HepG2 (cell line): ENCODE measurements at regions not wholly inside any gene's neighbourhood (a gene's known extent, or its start where the extent isn't known, plus 50 kb on each side); places are given as distances from the start of the nearest gene placed in this dataset.
"Not testable (repeated sequence)": the region's sequence is repeated elsewhere in the genome, so short reads cannot be mapped to it uniquely, and the experiment has no call there.

Experiments used
- ATAC-seq: fragments of 200-7000 bp; cut with Tn5 transposase; 3 replicates; pipeline ENCODE4 v1.9.1; 2020; ENCODE audit warnings: mild to moderate bottlenecking, moderate library complexity
- BruUV-seq: library from RNA; stranded (reverse); fragments of 400-500 nt; replicated peaks from 2 replicates; lab custom pipeline; 2021; lab: Mats Ljungman, UMichigan
- CTCF ChIA-PET: fragments of 300-600 bp; formaldehyde crosslinking; extraction: SDS; loops from one replicate; lab custom pipeline; 2021; ENCODE audit warnings: low total read pairs, inconsistent platforms, low intra/inter-chr PET ratio; lab: Yijun Ruan, JAX
- POLR2A ChIA-PET: fragments of 350-600 bp; sonication (Branson Sonifier 250); formaldehyde crosslinking; loops from one replicate; lab custom pipeline; 2020; ENCODE audit warnings: antibody characterized with exemption, inconsistent platforms; lab: Yijun Ruan, JAX
- DNase-seq: peaks from one replicate; pipeline ENCODE4 v3.0.0-alpha.2; 2015; ENCODE audit warnings: low spot score
- FAIRE-seq: peaks from 3 replicates; lab custom pipeline; 2011; peaks lifted over from hg19 to GRCh38; lab: Jason Lieb, UNC
- H2AFZ ChIP-seq: one replicate; pipeline ENCODE4 v1.6.1; 2011; ENCODE audit warnings: low read length, inconsistent platforms
- H3K27ac ChIP-seq: fragments of 300-600 bp; 3 replicates; pipeline ENCODE4 v1.8.0; 2011; ENCODE audit warnings: mixed run types, mild to moderate bottlenecking, mixed read lengths, low read length, inconsistent platforms; ENCODE audit not compliant: insufficient read depth; ENCODE audit errors: extremely low read length
- H3K27me3 ChIP-seq, 2 experiments: fragments of 200-600 bp in 1 of 2; 2 replicates in 1 of 2; 3 replicates in 1 of 2; pipeline versions ENCODE4 v1.6.0 to v1.8.0; 2011; ENCODE audit warnings: low read length in 2 of 2, mild to moderate bottlenecking in 2 of 2, moderate library complexity in 2 of 2, inconsistent platforms in 1 of 2; ENCODE audit not compliant: insufficient read depth in 2 of 2, control insufficient read depth in 1 of 2
- H3K36me3 ChIP-seq, 2 experiments: fragments of 200-600 bp in 1 of 2; replicated peaks in 1 of 2; 2 replicates in 1 of 2; 3 replicates in 1 of 2; pipeline versions ENCODE4 v1.5.1 to v1.8.0; 2011; ENCODE audit warnings: low read length in 2 of 2, inconsistent platforms in 1 of 2; ENCODE audit not compliant: insufficient read depth in 2 of 2, control insufficient read depth in 1 of 2
- H3K4me1 ChIP-seq: 2 replicates; pipeline ENCODE4 v1.5.1; 2012; ENCODE audit warnings: low read length, inconsistent platforms; ENCODE audit not compliant: insufficient read depth
- H3K4me2 ChIP-seq: 2 replicates; pipeline ENCODE4 v1.6.0; 2011; ENCODE audit warnings: low read depth, low read length, inconsistent platforms
- H3K4me3 ChIP-seq, 3 experiments: fragments of 200-600 bp in 1 of 3; sonication (generic), shearing (Covaris generic) in 1 of 3; replicated peaks in 1 of 3; 2 replicates each; pipeline ENCODE4 v1.5.1; 2011 to 2016; ENCODE audit warnings: low read length in 3 of 3, inconsistent platforms in 2 of 3, low read depth in 2 of 3, mild to moderate bottlenecking in 2 of 3, control low read depth in 1 of 3, mixed read lengths in 1 of 3; ENCODE audit not compliant: insufficient read depth in 1 of 3
- H3K79me2 ChIP-seq: one replicate; pipeline ENCODE4 v1.6.1; 2011; ENCODE audit warnings: low read length, inconsistent platforms; ENCODE audit not compliant: insufficient read depth
- H3K9ac ChIP-seq: 2 replicates; pipeline ENCODE4 v1.6.0; 2011; ENCODE audit warnings: mild to moderate bottlenecking, low read depth, low read length, inconsistent platforms; ENCODE audit not compliant: insufficient read depth
- H3K9me3 ChIP-seq: 2 replicates; pipeline ENCODE4 v1.5.1; 2012; ENCODE audit warnings: mild to moderate bottlenecking, low read length
- H4K20me1 ChIP-seq: 2 replicates; pipeline ENCODE4 v1.6.0; 2011; ENCODE audit warnings: inconsistent platforms, mild to moderate bottlenecking, low read length, moderate library complexity; ENCODE audit not compliant: insufficient read depth
- ADNP ChIP-seq: sonication (generic); formaldehyde crosslinking; IDR thresholded peaks from 2 replicates; pipeline ENCODE4 v1.4.0; 2020; ENCODE audit warnings: missing genetic modification reagents
- ARNTL ChIP-seq: sonication (generic); formaldehyde crosslinking; IDR thresholded peaks from 2 replicates; pipeline ENCODE4 v1.4.0; 2020; ENCODE audit warnings: mild to moderate bottlenecking, missing genetic modification reagents
- CEBPB ChIP-seq: IDR thresholded peaks from 2 replicates; pipeline ENCODE4 v1.6.1; 2011; ENCODE audit warnings: low read depth, low read length, improper control_type of control experiment, borderline replicate concordance
- ETV6 ChIP-seq: sonication (generic); formaldehyde crosslinking; conservative IDR thresholded peaks from 2 replicates; pipeline ENCODE4 v1.4.0; 2020; ENCODE audit warnings: missing genetic modification reagents
- HNRNPL ChIP-seq: fragments of 200-400 bp; formaldehyde crosslinking; IDR thresholded peaks from 2 replicates; pipeline ENCODE4 v1.6.1; 2017; ENCODE audit warnings: mild to moderate bottlenecking, low read depth, low read length
- HNRNPLL ChIP-seq: fragments of 200-400 bp; formaldehyde crosslinking; IDR thresholded peaks from 2 replicates; pipeline ENCODE4 v1.6.1; 2017; ENCODE audit warnings: mild to moderate bottlenecking, low read depth, low read length; ENCODE audit not compliant: poor library complexity, severe bottlenecking
- JDP2 ChIP-seq: sonication (generic); formaldehyde crosslinking; IDR thresholded peaks from 2 replicates; pipeline ENCODE4 v1.8.1; 2022; ENCODE audit warnings: missing genetic modification reagents, borderline replicate concordance
- KDM4B ChIP-seq: sonication (generic); formaldehyde crosslinking; IDR thresholded peaks from 2 replicates; pipeline ENCODE4 v1.4.0; 2020; ENCODE audit warnings: missing genetic modification reagents
- NCOA1 ChIP-seq: sonication (generic); formaldehyde crosslinking; IDR thresholded peaks from 2 replicates; pipeline ENCODE4 v1.9.0; 2021; ENCODE audit warnings: missing genetic modification reagents
- RBAK ChIP-seq: sonication (generic); formaldehyde crosslinking; IDR thresholded peaks from 2 replicates; pipeline ENCODE4 v1.5.1; 2020; ENCODE audit warnings: mild to moderate bottlenecking, missing genetic modification reagents
- SP140L ChIP-seq: sonication (generic); formaldehyde crosslinking; IDR thresholded peaks from 2 replicates; pipeline ENCODE4 v1.4.0; 2020; ENCODE audit warnings: missing genetic modification reagents, borderline replicate concordance
- THAP11 ChIP-seq: IDR thresholded peaks from 2 replicates; pipeline ENCODE4 v1.6.1; 2016; ENCODE audit warnings: missing biosample characterization, missing genetic modification reagents
- ZNF317 ChIP-seq: sonication (generic); formaldehyde crosslinking; IDR thresholded peaks from 2 replicates; pipeline ENCODE4 v1.5.0; 2020; ENCODE audit warnings: mild to moderate bottlenecking, missing genetic modification reagents
- ZNF326 ChIP-seq: sonication (generic); formaldehyde crosslinking; IDR thresholded peaks from 2 replicates; pipeline ENCODE4 v1.4.0; 2020; ENCODE audit warnings: missing genetic modification reagents, borderline replicate concordance
- ZNF569 ChIP-seq: sonication (generic); formaldehyde crosslinking; IDR thresholded peaks from 2 replicates; pipeline ENCODE4 v1.5.0; 2020; ENCODE audit warnings: mild to moderate bottlenecking, missing genetic modification reagents, moderate library complexity, borderline replicate concordance
- ZNF746 ChIP-seq: sonication (generic); formaldehyde crosslinking; IDR thresholded peaks from 2 replicates; pipeline ENCODE4 v1.8.0; 2022; ENCODE audit warnings: mild to moderate bottlenecking, missing genetic modification reagents
- WGBS: methylation state at CpG from one replicate; pipeline ENCODE4 v1.1.6; 2017; ENCODE audit warnings: low lambda C conversion rate; 5-methylcytosine and 5-hydroxymethylcytosine counted together
- in situ Hi-C: cut with HindIII; loops from 2 replicates; pipeline ENCODE4 v1.10.0; 2017; ENCODE audit warnings: low pct_unique_long_range_greater_than_20kb; ENCODE audit not compliant: extremely low pct_ligation_motif_present
- intact Hi-C: fragments of 100-400 bp; cut with micrococcal nuclease; formaldehyde crosslinking; loops from one replicate; pipeline ENCODE4 v1.10.0; 2022; ENCODE audit not compliant: unreplicated experiment
- TF ChIP-seq, protein P1 (sequence below): sonication (generic); formaldehyde crosslinking; IDR thresholded peaks from 2 replicates; pipeline ENCODE4 v1.4.0; 2020; ENCODE audit warnings: mild to moderate bottlenecking, missing genetic modification reagents, borderline replicate concordance

DNA sequence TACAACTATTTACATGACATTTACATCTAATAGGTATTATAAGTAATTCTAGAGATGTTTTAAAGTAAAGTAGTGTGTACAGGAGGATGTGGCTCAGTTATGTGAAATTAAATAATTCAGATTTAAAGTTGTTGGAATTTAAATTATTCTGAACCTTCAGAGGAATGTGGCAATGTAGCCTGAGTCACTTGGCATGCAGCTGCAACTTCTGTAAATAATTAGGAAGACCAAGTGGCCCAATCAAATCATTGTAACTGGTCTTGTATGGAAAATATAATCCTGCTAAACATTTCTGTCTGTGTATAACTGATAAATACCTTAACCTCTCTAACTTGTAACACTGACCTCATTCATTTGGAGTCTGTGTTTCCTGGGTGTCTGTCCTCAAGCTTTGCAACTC is 828.9 kb downstream of the GLUD2 start:
- H3K27me3 ChIP-seq: no peaks in the 10 kb centered on the region
- DNase-seq (no peak), ATAC-seq (no peak), FAIRE-seq (no peak)
- no peak overlapping the region for H2AFZ ChIP-seq
- H3K4me2 ChIP-seq: no peak overlapping the region
- intact Hi-C loops (no loop called here), in situ Hi-C loops (no loop called here)
- no peak for TF ChIP-seq KDM4B (CRISPR knock-in tag)
- TF ChIP-seq HNRNPL: no peak
- TF ChIP-seq ETV6 (CRISPR knock-in tag): no peak
- no peak for TF ChIP-seq THAP11 (CRISPR knock-in tag)
- no peak for TF ChIP-seq ZNF569 (CRISPR knock-in tag)
- TF ChIP-seq JDP2 (CRISPR knock-in tag): no peak
- TF ChIP-seq ZNF326 (CRISPR knock-in tag): no peak
- no peak for TF ChIP-seq CEBPB
- TF ChIP-seq, protein P1, sequence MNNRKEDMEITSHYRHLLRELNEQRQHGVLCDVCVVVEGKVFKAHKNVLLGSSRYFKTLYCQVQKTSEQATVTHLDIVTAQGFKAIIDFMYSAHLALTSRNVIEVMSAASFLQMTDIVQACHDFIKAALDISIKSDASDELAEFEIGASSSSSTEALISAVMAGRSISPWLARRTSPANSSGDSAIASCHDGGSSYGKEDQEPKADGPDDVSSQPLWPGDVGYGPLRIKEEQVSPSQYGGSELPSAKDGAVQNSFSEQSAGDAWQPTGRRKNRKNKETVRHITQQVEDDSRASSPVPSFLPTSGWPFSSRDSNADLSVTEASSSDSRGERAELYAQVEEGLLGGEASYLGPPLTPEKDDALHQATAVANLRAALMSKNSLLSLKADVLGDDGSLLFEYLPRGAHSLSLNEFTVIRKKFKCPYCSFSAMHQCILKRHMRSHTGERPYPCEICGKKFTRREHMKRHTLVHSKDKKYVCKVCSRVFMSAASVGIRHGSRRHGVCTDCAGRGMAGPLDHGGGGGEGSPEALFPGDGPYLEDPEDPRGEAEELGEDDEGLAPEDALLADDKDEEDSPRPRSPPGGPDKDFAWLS (CRISPR knock-in tag): no peak
- TF ChIP-seq ARNTL: no peak
- no peak for TF ChIP-seq ZNF746 (CRISPR knock-in tag)
- no peak for TF ChIP-seq RBAK (CRISPR knock-in tag)
- TF ChIP-seq NCOA1 (CRISPR knock-in tag): no peak
- no peak for TF ChIP-seq HNRNPLL
- TF ChIP-seq ZNF317 (CRISPR knock-in tag): no peak
- no peak for TF ChIP-seq ADNP (CRISPR knock-in tag)
- TF ChIP-seq SP140L (CRISPR knock-in tag): no peak
- H3K36me3 ChIP-seq: no peaks in the 10 kb centered on the region
- H3K4me1 ChIP-seq: no peaks in the 10 kb centered on the region
- no peaks in the 10 kb centered on the region for H3K79me2 ChIP-seq
- no peak overlapping the region for H3K9ac ChIP-seq
- no TSS peak for BruUV-seq
- no peaks in the 10 kb centered on the region for H4K20me1 ChIP-seq
- H3K4me3 ChIP-seq: no peak overlapping the region
- ChIA-PET CTCF (no interaction called here), POLR2A (no interaction called here)
- no peaks in the 10 kb centered on the region for H3K9me3 ChIP-seq
- H3K27ac ChIP-seq: no peak overlapping the region

DNA sequence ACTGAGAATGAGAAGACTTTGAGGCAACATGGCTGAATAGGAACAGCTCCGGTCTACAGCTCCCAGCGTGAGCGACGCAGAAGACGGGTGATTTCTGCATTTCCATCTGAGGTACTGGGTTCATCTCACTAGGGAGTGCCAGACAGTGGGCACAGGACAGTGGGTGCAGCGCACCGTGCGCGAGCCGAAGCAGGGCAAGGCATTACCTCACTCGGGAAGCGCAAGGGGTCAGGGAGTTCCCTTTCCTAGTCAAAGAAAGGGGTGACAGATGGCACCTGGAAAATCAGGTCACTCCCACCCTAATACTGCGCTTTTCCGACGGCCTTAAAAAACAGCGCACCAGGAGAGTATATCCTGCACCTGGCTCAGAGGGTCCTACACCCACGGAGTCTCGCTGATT is 829.9 kb downstream of the GLUD2 start:
- intact Hi-C loops, FAIRE-seq, H3K27ac ChIP-seq, H3K9ac ChIP-seq, H2AFZ ChIP-seq, H3K9me3 ChIP-seq, H3K27me3 ChIP-seq, H3K4me3 ChIP-seq, H3K4me2 ChIP-seq, in situ Hi-C loops, H3K4me1 ChIP-seq, H3K79me2 ChIP-seq, CTCF ChIA-PET, H4K20me1 ChIP-seq, DNase-seq, BruUV-seq, POLR2A ChIA-PET, H3K36me3 ChIP-seq, ATAC-seq: not testable (repeated sequence)
- 97% methylated on average over 5 of the region's 18 CpGs for WGBS
